Skin epidermis (tissue), 12 donors: ENCODE measurements at regions not wholly inside any gene's neighbourhood (a gene's known extent, or its start where the extent isn't known, plus 50 kb on each side); places are given as distances from the start of the nearest gene placed in this dataset.
"Not testable (repeated sequence)": the region's sequence is repeated elsewhere in the genome, so short reads cannot be mapped to it uniquely, and the experiment has no call there.

Experiments
- H3K27ac ChIP-seq, 21 experiments: fragments of 200-600 bp; sonication (generic) in 11 of 21; one replicate each; pipeline ENCODE4 v1.5.0; 2020; ENCODE audit warnings: mild to moderate bottlenecking in 3 of 21, inconsistent platforms in 2 of 21, moderate library complexity in 2 of 21
- H3K4me3 ChIP-seq, 7 experiments: fragments of 200-600 bp; sonication (generic) in 2 of 7; one replicate each; pipeline ENCODE4 v1.5.0; 2020; ENCODE audit warnings: inconsistent platforms in 2 of 7, mild to moderate bottlenecking in 2 of 7, moderate library complexity in 1 of 7

DNA sequence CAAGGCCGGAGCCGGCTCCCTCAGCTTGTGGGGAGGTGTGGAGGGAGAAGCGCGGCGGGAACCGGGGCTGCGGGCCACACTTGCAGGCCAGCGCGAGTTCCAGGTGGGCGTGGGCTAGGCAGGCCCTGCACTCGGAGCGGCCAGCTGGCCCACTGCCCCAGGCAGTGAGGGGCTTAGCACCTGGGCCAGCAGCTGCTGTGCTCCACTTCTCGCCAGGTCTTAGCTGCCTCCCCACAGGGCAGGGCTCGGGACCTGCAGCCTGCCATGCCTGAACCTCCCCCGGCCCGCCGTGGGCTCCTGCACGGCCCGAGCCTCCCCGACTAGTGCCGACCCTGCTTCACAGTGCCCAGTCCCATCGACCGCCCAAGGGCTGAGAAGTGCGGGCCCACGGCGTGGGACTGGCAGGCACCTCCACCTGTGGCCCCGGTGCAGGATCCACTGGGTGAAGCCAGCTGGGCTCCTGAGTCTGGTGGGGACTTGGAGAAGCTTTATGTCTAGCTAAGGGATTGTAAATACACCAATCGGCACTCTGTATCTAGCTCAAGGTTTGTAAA lies 131.8 kb downstream of the KDR start:
- not testable (repeated sequence) for H3K4me3 ChIP-seq, H3K27ac ChIP-seq

DNA sequence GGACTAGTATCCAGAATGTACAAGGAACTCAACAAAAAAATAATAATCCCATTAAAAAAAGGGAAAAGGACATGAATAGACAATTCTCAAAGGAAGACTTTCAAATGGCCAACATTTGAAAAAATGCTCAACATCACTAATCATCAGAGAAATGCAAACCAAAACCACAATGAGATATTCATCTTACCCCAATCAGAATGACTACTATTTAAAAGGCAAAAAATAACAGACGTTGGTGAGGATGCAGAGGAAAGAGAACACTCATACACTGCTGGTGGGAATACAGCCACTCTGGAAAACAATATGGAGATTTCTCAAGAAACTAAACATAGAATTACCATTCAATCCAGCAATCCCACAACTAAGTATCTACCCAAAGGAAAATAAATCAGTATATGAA lies 133.1 kb downstream of the KDR start:
- no peak overlapping the region for H3K27ac ChIP-seq
- no peak overlapping the region for H3K4me3 ChIP-seq

DNA sequence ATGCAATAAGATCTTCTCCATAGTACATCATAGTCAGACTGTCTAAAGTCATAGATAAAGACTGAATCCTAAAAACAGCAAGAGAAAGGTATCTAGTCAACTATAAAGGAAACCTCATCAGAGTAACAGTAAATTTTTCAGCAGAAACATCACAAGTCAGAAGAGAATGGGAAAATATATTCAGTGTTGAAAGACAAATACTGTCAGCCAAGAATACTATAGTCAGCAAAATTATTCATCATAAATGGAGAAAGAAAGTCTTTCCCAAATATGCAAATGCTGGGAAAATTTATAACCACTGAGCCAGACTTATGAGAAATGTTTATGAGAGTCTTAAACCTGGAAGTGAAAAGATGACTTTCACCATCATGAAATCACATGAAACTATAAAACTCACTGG lies 136.7 kb downstream of the KDR start:
- Histone ChIP-seq H3K27ac (no peak overlapping the region), H3K4me3 (no peak overlapping the region)

DNA sequence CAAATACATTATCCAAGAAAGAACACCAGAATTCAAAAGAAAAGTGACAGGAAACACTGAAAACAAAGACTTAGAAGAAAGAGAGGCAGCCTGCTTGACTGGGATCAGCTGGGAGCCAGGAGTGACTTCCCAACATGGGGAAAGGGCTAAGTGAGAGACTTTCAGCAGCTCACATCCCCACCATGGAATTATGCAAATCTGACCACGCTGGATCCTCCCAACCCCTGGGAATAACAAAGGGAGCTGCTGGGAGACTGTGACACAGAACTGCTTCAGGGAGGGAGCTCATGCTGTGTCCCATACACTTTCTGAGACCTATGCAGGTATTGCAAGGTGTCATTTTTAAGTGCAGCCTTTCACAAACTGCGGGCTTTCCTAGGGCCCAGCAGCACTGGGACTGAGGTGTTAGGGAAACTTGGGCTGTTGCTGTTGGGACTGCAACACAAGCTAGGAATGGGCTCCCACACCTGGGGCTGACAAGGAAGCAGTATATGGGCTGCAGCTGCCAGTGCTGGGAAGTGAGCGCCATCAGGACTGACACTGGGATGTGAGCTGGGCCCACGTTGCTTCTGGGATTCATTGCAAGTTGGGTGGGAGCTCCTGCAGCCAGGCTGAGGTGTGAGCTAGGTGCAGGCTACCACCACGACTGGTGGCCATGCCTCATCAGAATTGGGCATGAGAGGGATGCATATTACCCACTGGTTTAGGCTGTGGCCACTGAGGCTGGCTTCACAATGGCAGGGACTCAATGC lies 139.1 kb downstream of the KDR start:
- no peak overlapping the region for H3K27ac ChIP-seq

DNA sequence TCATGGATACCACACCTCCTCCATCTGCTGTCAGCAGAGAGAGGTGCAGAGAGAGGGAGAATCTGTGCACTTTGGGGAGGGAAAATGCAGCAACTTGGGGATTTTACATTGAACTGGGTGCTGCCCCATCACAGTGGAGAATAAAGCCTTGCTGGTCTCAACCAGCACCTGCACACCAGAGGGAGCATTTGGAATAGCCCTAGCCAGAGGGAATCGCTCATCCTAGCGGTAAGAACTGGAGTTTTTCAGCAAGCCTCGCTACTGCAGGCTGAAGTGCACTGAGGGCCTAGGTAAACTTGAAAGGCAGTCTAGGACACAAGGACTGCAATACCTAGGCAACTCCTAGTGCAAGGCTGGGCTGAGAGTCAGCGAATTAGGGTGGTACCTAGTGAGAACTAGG lies 148.7 kb downstream of the KDR start:
- H3K27ac ChIP-seq, result no peak overlapping the region
- no peak overlapping the region for H3K4me3 ChIP-seq

More for the DNA sequence above, 139.1 kb downstream of the KDR start:
- no peak overlapping the region for H3K4me3 ChIP-seq

DNA sequence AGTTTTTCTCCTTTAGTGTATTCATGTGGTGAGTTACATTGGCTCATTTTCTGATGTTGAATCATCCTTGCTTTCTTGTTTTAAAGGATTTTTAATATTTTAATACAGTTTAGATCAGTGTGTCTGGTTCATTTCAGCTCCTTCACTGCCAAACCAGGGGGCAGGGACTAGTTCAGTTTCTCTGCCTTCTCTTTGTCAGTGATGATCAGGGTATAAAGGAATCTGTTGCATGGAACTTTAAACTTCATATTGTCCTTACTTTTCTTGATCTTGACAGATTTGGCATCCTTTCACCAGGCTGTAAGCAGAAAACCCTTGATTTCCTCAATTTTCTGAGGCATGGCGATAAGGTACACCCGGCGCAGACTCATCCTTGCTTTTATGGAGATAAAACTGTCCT lies 149.4 kb downstream of the KDR start:
- Histone ChIP-seq H3K27ac (no peak overlapping the region), H3K4me3 (no peak overlapping the region)

DNA sequence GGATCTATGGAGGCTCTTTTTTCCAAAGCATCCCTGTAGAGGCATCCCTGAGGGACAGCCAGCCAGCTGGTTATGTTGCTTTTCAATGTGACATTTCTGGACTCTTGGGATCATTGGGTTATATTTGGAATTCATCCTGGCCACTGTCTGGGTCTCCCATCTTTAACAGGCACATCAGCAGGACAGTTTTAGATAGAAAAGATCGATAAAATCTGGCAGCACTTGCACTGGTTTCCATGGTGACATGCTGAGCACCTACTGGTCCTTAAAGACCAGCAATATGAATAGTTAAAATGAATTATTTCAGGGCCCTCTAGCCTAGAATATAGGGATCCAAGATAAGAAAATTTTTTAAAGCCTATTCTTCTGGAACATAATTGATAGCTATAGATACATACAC lies 151.6 kb downstream of the KDR start:
- no peak overlapping the region for H3K4me3 ChIP-seq
- H3K27ac ChIP-seq, result no peak overlapping the region

DNA sequence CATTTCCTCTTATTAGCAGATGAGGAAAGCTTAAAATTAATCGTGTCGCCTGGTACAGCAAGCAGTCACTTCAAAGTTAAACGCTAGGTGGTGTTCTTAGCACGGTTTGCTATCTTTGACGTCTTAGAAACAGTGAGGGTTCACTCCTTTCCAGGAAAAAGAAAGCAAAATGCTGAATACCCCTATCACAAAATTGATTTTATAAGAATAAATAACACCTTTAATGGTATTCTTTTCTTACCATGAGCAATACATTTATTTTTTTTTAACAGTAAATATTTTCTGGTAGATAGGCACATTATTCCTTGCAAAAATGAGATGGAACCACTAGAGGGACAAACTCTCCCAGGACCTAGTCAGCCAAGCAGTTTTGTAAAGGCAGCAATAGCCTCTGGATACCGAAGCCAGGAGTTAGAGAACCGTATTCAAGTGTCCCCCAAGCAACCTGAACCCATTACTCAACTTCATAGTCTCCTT lies 153.9 kb downstream of the KDR start:
- no peak overlapping the region for H3K27ac ChIP-seq
- H3K4me3 ChIP-seq, result no peak overlapping the region

DNA sequence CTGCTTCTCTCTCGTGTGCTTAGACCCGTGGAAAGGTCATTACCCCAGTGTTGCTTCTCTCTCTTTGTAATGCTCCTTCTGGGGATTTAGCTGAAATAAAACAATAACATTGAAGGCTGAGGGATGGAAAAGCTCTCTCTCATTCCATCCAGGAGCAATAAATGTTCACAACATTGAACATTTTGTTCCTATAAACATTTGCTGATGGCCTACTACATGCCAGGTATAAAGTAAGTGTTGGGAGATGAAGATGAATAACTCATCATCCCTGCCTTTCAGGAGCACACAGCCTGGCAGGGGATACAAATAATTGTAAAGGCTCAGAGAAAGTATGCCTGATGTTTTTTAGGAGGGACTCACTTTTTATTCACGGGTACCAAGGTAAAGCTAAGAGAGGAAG lies 158.1 kb downstream of the KDR start:
- Histone ChIP-seq H3K27ac (no peak overlapping the region), H3K4me3 (no peak overlapping the region)

DNA sequence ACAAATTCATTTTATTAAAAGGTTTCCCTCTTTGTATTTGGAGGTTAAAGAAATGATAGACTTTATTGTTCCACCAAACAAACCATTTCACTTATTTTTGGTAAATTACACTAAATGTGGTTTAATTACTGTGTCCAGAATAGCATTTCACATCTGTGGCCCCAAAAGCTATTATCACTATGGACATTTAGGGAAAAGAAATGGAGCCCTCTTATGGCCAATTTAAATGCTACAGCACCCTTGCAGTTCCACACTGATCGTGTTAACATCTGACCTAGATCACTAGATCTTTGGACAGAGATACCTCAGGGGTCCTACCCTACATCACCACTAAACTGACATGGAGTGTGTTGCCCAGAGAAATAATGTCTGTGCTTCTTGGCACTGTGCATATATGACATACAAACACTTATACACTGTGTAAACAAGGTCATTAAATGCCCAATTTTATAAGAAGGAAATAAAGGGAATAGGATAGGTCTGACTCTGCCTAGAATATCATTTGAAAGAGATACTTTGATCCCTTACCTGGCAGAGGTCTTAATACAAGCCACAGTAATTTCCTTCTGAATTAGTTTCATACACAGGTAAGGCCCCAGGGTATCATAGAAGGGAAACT lies 163.9 kb downstream of the KDR start:
- Histone ChIP-seq H3K4me3 (no peak overlapping the region), H3K27ac (no peak overlapping the region)

DNA sequence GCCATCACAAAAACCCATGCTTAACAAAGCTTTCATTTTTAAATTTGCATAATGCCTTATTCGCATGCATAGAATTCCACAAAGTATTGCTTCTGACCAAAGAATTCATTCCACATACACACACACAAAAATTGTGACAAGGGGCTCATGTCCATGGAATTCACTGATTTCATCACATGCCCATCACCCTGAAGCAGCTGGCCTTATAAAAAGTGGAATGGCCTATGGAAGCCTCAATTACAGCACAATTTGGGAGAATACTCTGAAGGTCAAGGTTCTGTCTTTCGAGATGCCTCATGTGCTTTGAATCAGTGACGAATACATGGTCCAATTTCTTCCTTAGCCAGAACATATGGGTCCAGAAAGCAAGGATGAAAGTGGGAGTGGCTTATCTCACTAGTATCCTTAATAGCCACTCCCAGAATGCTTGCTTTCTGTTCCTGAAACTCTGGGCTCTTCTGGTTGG lies 165.7 kb downstream of the KDR start:
- no peak overlapping the region for H3K27ac ChIP-seq
- no peak overlapping the region for H3K4me3 ChIP-seq

DNA sequence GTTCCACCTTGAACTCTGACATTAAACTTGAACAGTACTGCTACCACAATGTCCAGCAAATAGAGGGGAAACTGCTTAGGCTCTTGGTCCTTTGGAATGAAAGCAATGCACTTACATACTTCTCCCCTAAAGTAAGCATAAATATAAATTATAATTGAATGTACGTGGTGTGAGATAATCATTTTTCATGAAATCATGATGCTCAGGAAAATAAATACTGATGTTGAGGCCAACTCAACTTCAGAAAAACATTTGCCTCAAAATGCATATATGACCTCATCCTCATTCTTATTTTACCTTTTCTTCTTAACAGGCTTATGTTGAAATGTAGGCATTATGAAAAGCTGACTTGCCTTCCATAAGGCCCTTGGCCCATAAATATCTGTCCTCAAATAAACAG lies 166.3 kb downstream of the KDR start:
- no peak overlapping the region for H3K4me3 ChIP-seq

DNA sequence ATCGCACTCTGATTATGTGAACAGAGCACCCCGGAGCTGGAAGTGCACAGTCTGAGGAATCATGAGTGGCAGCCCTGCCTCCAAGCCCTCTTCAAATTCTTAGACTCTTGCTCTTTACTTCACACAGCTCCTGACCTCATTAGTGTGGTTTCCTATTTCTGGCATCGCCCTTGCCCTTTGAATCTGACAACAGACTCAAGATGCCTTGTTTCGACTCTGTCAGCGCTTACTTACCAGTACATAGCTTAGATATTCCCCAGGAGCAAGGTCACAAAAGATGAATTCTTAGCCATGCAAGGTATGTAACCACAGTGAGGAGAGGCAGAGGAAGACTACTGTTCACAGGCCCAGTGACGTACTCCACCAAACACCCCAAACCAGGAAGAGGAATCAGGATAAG lies 167.2 kb downstream of the KDR start:
- Histone ChIP-seq H3K4me3 (no peak overlapping the region), H3K27ac (no peak overlapping the region)

More for the DNA sequence above, 166.3 kb downstream of the KDR start:
- no peak overlapping the region for H3K27ac ChIP-seq

DNA sequence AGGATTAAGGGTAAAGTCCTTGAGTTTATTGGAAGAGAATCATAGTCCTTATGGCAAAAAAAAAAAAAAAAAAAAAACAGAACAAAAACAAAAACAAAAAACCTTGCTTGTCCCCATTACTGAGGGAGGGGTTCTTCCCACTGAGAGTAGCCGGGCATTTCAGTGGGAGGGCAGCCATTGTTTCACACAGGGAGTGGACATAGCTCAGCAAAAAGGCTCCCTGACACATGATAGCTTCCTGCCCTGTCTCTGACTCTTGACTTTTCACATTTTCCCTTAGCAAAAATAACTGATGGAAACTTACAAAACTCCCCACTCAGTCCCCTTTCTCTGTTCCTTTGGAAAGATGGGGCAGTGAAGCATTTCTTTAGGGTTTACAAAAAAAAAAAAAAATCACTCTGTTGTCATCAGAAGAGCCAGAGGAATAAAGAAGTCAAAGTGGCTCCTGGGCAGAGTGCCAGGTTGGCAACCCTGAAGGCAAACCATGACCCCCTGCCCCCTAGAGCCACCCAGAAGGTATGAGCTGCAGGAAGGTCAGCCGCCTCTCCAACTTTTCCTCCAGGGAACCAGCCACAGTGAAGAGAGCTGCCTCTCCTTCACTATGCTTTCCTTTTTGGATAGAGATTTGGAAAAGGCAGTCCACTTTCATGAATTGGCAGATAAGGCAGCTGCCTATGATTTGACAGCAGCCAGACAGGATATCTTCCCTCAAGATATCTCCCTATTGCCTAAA lies 170.6 kb downstream of the KDR start:
- H3K27ac ChIP-seq, result no peak overlapping the region

DNA sequence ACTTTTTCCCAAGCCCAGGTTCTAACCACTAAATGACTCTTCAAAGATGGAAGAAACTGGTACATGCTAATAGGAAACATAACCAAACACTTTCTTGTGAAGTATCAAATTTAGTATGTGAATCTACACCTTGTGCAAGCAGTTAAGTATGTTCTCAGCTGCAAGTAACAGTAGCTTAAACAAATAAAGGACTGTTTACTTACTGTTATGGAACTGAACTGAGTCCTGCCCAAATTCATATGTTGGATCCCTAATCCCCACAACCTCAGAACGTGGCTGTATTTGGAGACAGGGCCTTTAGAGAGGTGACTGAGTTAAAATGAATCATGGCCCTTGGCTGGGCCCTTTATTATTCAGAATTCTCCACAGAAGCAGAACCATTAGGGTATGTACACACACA lies 178.7 kb downstream of the KDR start:
- H3K4me3 ChIP-seq, result no peak overlapping the region
- no peak overlapping the region for H3K27ac ChIP-seq

More for the DNA sequence above, 170.6 kb downstream of the KDR start:
- H3K4me3 ChIP-seq, result no peak overlapping the region

DNA sequence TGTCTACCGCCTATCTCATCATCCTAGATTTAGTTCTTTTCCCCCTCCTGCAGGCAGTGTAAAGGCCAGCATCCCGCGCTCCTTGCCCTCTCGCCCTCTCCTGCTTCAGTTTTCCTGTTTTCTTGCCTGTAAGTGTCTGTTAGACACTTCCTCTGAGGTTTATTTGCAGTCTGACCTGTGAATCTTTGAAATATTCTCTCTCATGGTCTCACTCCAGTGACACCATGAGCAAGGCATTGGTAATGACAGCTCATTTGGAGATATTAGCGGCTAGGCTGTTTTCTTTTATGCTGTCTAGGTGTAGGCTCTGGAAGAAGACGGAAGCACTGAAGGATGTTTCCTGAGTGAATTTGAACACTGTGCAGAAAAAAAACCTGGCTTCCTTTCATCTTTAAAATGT lies 179.6 kb downstream of the KDR start:
- H3K27ac ChIP-seq, result no peak overlapping the region
- H3K4me3 ChIP-seq, result no peak overlapping the region

DNA sequence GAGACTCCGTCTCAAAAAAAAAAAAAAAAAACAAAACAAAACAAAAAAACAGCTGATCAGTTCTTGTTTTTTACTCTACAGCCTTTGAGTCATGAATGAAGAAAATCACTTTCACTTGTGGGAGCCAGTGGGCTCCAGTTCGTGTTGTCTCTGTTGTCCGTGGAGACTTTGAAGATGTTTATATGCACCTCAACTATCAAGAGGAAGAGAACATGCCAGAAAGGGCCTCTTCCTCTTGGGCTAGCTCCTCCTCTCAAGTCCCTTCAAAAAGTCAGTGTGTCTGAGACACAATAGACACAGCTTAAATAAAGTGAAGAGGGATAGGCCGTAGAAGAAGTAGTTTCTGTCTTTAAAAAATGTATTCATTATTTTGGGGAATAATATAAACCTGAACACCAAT lies 182.7 kb downstream of the KDR start:
- no peak overlapping the region for H3K4me3 ChIP-seq
- no peak overlapping the region for H3K27ac ChIP-seq

DNA sequence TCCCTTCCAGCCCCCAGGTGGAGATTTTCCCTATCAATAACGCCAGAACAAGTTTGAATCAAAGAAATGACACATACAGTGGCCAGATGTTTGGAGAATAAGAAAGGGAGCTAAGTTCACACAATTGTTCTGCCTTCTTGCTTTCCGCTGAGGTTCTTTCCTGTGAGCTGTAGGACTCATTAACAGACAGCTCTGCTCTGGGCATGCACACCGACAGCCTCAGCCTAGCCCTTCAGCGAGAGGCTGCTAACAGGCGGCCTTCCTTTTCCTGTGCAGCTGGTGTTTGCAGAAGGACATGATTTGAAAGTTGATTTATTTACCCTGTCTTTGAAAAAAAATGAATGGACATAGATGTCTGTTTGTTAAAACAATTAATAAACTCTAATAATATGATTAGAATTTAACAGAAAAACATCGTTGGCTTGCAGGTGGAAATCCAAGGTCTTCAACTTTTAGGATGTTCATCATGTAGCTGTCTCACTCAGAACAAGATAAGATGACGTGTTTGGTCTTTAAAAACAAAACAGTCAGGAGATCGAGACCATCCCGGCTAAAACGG lies 183.3 kb downstream of the KDR start:
- Histone ChIP-seq H3K4me3 (no peak overlapping the region), H3K27ac (peak overlapping the region in 1 of 21 experiments; percentile 39)

DNA sequence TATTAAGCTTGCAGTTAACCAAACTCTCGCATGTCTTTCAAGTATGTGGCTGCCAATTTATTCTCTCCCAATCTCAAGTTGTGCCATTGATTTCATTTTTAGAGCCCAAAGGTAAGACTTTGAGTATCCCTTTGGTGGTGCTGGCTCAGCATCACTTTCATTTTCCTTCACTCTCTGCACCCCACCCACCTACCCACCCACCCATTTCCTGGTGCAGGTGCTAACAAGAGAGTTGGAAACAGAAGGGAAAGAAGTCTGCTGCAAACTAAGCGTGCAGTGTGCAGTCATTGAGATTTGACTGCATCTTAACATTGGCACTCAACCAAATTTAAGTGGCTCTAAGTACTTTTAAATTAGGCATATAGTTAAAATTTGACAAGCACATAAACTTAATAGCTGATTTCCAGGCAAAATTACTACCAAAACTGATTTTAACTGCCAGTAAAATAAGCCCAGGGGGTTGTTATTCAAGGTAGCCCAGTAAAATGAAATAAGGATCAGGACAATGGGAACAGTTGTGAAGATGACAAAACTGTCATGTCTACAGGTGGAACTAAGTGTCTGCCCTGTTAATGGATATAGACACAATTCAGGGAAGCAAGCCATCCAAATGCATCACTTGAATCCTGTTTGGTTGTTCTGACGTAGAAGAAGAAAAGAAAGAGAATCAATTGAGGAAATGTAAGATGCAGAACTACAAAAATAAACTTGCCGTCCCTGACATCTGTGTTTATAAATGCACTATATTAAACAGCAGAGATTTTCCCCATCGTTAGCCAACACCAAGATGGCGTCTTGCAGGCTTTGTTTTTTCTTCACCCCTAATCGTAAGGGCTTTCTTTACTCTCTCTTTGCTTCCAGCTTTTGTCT lies 184.2 kb downstream of the KDR start:
- Histone ChIP-seq H3K27ac (peak overlapping the region in 2 of 21 experiments; percentile 15 to 39), H3K4me3 (no peak overlapping the region)
